KMS-11 (cell line): ENCODE measurements at regions not wholly inside any gene's neighbourhood (a gene's known extent, or its start where the extent isn't known, plus 50 kb on each side); places are given as distances from the start of the nearest gene placed in this dataset.

Experiments
- H2AFZ ChIP-seq: fragments of 200-600 bp; sonication (generic); 2 replicates; pipeline ENCODE4 v1.6.1; 2016; ENCODE audit warnings: antibody characterized with exemption, mixed run types, low read depth
- H3K27ac ChIP-seq: fragments of 200-600 bp; sonication (generic); 2 replicates; pipeline ENCODE4 v1.6.1; 2016; ENCODE audit warnings: mild to moderate bottlenecking, mixed run types
- H3K27me3 ChIP-seq: fragments of 200-600 bp; sonication (generic); 2 replicates; pipeline ENCODE4 v1.6.1; 2017; ENCODE audit warnings: mild to moderate bottlenecking, low read depth, mixed run types, moderate library complexity; ENCODE audit not compliant: insufficient read depth
- H3K36me3 ChIP-seq: fragments of 200-600 bp; sonication (generic); 2 replicates; pipeline ENCODE4 v1.6.1; 2017; ENCODE audit warnings: mild to moderate bottlenecking, mixed run types; ENCODE audit not compliant: insufficient read depth
- H3K4me1 ChIP-seq: fragments of 200-600 bp; sonication (generic); 2 replicates; pipeline ENCODE4 v1.6.1; 2016; ENCODE audit warnings: mild to moderate bottlenecking, low read depth, mixed run types; ENCODE audit not compliant: poor library complexity, severe bottlenecking
- H3K4me2 ChIP-seq: fragments of 200-600 bp; sonication (generic); 2 replicates; pipeline ENCODE4 v1.7.0; 2016; ENCODE audit warnings: mild to moderate bottlenecking, mixed run types
- H3K4me3 ChIP-seq: fragments of 200-600 bp; sonication (generic); IDR thresholded peaks from 2 replicates; pipeline ENCODE4 v1.6.1; 2017; ENCODE audit warnings: low read depth, low read length, mixed read lengths; ENCODE audit not compliant: insufficient read depth
- H3K79me2 ChIP-seq: fragments of 200-600 bp; sonication (generic); 2 replicates; pipeline ENCODE4 v1.6.1; 2016; ENCODE audit warnings: low read depth, mixed run types; ENCODE audit not compliant: insufficient read depth
- H3K9ac ChIP-seq: fragments of 200-600 bp; sonication (generic); 2 replicates; pipeline ENCODE4 v1.6.1; 2016; ENCODE audit warnings: mild to moderate bottlenecking, mixed run types
- H4K20me1 ChIP-seq: fragments of 200-600 bp; sonication (generic); 2 replicates; pipeline ENCODE4 v1.6.1; 2016; ENCODE audit warnings: mild to moderate bottlenecking, mixed run types; ENCODE audit not compliant: insufficient read depth
- TF ChIP-seq, protein P1 (sequence below): fragments of 200-600 bp; sonication (generic); conservative IDR thresholded peaks from 2 replicates; pipeline ENCODE4 v1.6.1; 2017; ENCODE audit warnings: low read depth, mild to moderate bottlenecking, antibody characterized with exemption, low read length, moderate library complexity, mixed read lengths

DNA sequence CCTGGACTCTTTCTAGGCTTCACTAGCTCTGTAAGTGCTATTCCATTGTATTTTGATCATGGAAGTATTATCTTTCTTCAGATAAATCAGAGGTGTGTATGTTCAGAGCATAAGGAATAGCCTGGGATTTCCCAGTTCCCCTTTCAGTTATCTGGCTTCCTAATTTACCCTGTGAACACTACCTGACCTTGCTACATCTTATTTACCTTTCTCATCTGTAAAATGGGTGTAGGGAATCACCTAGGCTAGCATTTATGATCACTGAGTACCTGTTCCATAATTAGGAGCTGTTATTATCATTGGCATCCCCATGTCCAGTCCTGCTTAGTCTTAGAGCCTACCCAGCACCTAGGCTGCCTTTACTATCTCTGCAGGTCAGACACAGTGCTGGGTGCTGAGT is 149.3 kb upstream of the NR2F2 start:
- Histone ChIP-seq H3K4me2 (no peak overlapping the region), H3K36me3 (no peaks in the 10 kb centered on the region)

DNA sequence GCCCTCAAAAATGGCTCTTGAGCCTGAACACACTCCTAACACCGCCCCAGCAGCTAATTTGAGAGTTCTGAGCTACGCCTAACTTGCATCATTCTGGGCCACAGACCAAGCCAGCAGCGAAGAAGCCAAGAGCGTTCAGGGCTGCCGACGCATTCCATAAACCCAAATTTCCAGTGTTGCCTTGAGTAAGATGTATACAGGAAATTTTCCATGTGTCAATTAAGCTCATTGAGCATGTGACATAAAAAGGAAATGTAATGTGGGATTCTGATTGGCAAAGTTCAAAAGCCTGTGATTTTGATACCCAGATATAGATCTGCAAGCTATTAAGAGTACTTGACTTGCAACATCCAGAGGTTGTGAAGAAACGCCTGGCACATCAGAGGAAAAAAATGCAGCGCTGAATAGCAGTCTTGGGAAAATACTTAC is 148.6 kb upstream of the NR2F2 start:
- Histone ChIP-seq H3K27ac (no peak overlapping the region), H2AFZ (no peak overlapping the region), H3K4me3 (no peak overlapping the region)

More for the DNA sequence above, 149.3 kb upstream of the NR2F2 start:
- Histone ChIP-seq H3K27me3 (no peaks in the 10 kb centered on the region), H3K4me3 (no peak overlapping the region), H4K20me1 (no peaks in the 10 kb centered on the region), H3K9ac (no peak overlapping the region), H2AFZ (no peak overlapping the region), H3K79me2 (no peaks in the 10 kb centered on the region), H3K27ac (no peak overlapping the region), H3K4me1 (no peaks in the 10 kb centered on the region)
- TF ChIP-seq, protein P1, sequence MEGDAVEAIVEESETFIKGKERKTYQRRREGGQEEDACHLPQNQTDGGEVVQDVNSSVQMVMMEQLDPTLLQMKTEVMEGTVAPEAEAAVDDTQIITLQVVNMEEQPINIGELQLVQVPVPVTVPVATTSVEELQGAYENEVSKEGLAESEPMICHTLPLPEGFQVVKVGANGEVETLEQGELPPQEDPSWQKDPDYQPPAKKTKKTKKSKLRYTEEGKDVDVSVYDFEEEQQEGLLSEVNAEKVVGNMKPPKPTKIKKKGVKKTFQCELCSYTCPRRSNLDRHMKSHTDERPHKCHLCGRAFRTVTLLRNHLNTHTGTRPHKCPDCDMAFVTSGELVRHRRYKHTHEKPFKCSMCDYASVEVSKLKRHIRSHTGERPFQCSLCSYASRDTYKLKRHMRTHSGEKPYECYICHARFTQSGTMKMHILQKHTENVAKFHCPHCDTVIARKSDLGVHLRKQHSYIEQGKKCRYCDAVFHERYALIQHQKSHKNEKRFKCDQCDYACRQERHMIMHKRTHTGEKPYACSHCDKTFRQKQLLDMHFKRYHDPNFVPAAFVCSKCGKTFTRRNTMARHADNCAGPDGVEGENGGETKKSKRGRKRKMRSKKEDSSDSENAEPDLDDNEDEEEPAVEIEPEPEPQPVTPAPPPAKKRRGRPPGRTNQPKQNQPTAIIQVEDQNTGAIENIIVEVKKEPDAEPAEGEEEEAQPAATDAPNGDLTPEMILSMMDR = no peak

DNA sequence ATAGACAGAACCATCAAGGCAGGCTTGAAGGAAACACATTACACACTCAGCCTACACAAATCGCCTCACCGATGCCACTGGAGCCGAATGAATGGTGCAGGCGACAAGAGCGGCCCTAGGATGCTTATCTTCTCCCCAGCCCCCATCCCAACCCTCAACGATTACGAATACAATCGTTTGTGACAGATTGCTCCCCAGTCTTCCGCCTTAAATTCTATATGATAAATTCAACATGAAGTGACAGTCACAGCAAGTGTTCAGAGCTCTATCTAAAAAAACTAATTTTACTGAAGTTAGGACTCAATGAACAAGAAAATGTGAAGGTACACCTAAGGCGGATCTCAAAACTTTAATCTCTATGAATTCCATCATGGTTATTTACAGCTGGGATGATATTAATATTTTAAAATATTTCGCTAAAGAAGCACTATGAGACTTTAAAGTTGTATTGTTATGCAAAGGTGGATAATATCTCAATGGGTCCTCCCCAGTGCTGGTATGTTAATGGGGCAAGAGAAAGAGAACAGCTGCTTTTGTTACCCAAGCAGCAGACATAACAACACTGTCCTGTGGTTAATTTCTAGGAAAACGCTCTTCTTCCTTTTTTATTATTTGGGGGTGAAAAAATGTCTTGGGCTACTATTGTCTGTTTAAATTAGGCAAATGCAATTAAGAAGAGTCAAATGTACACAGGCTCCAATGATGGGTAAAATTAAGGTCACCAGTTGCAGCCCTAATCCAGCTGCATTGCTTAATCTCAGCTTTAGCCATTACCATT is 147.6 kb upstream of the NR2F2 start:
- Histone ChIP-seq H3K36me3 (no peaks in the 10 kb centered on the region), H4K20me1 (no peaks in the 10 kb centered on the region), H3K27ac (no peak overlapping the region), H3K4me3 (no peak overlapping the region), H2AFZ (no peak overlapping the region), H3K27me3 (no peaks in the 10 kb centered on the region), H3K79me2 (no peaks in the 10 kb centered on the region), H3K4me2 (no peak overlapping the region), H3K4me1 (no peaks in the 10 kb centered on the region), H3K9ac (no peak overlapping the region)
- TF ChIP-seq, protein P1 = no peak

More for the DNA sequence above, 148.6 kb upstream of the NR2F2 start:
- no peaks in the 10 kb centered on the region for H3K27me3 ChIP-seq
- no peaks in the 10 kb centered on the region for H3K79me2 ChIP-seq
- no peaks in the 10 kb centered on the region for H4K20me1 ChIP-seq
- H3K4me1 ChIP-seq = no peaks in the 10 kb centered on the region
- TF ChIP-seq, protein P1 = no peak
- no peaks in the 10 kb centered on the region for H3K36me3 ChIP-seq
- H3K9ac ChIP-seq = no peak overlapping the region
- H3K4me2 ChIP-seq = no peak overlapping the region

DNA sequence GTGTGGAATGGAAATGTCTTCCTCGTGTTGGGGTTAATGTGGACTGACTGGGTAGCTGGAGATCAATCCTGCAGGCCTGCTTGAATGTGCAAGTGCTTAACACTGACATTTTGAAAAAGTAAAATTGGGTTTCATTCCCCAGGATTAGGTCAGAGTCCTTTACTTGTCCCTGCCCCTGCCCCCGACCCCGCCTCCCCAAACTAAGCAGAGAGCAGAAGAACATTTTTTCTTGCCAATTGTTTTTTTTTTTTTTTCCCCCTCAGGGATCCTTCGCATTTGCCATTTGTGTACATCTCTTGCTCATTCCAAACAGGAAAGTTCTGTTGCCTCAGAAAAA is 147.0 kb upstream of the NR2F2 start:
- Histone ChIP-seq H3K79me2 (no peaks in the 10 kb centered on the region), H3K4me1 (no peaks in the 10 kb centered on the region), H3K36me3 (no peaks in the 10 kb centered on the region), H3K4me3 (no peak overlapping the region), H2AFZ (no peak overlapping the region), H3K9ac (no peak overlapping the region), H4K20me1 (no peaks in the 10 kb centered on the region), H3K27me3 (no peaks in the 10 kb centered on the region), H3K27ac (no peak overlapping the region), H3K4me2 (no peak overlapping the region)
- TF ChIP-seq, protein P1 = no peak
